Inferior parietal cortex (tissue), 1 donor: ENCODE measurements at regions not wholly inside any gene's neighbourhood (a gene's known extent, or its start where the extent isn't known, plus 50 kb on each side); places are given as distances from the start of the nearest gene placed in this dataset.
"Not testable (repeated sequence)": the region's sequence is repeated elsewhere in the genome, so short reads cannot be mapped to it uniquely, and the experiment has no call there.

Experiments
- DNase-seq: peaks from one replicate; pipeline ENCODE4 v3.0.0-alpha.2; 2016; ENCODE audit errors: extremely low spot score

GRCh38 chr16:60271781-60272180 is 1537.7 kb upstream of the GOT2 start:
- DNase-seq, result no peak

- DNase-seq, result no peak
Measured at GRCh38 chr16:60271025-60271771, 1537.1 kb upstream of the GOT2 start.

DNA sequence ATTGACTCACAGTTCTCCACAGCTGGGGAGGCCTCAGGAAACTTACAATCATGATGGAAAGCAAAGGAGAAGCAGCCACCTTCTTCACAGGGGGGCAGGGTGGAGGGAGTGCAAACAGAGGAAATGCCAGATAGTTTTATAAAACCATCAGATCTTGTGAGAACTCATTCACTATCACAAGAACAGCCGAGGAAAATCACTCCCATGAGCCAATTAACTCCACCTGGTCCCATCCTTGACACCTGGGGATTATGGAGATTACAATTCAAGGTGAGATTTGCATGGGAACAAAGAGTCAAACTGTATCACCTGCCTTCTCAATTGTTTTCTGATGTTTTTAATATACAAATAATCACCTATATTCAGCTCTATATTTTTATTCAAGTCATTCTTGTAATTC is 1527.3 kb upstream of the GOT2 start:
- no peak for DNase-seq

DNA sequence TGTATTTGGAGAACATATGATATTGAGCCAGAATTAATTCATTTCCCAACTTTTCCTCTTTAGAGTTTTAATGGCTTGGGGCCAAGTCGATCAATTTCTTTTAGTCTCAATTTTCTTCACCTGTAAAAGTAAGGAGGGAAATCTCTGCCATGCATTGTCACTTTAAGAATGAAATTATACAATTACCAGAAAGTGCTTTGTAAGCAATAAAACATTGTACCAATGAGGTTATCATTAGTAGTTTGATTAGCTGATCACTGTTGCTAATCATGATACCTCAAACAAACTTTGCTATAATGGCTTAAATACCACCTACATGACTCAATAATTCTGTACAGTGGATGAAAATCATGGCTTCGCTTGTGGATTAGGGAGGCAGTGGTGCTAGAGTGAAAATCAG is 1525.8 kb upstream of the GOT2 start:
- no peak for DNase-seq

DNA sequence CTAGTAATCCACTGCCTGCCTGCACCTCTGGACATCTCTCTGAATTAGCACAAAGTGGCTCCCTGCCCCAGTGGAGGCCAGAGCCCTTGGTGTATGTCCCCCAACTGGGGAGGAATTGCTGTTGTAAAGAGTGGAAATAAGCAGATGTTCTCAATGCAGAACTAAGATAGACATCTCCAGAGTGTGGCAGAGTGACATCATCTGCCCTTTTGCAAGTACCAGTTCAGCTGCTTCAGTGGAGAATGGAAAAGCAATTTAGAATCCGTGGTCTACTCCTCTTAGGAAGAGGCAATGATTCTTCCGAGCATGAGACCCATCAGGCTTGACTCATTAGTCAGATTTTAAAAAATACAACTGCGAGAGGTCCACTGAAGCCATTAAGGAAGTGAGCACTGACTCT is 1512.0 kb upstream of the GOT2 start:
- DNase-seq, result no peak

- DNase-seq, result no peak
Measured at GRCh38 chr16:60241671-60242070, 1507.6 kb upstream of the GOT2 start.

- no peak for DNase-seq
Measured at GRCh38 chr16:60230666-60231065, 1496.5 kb upstream of the GOT2 start.

- no peak for DNase-seq
Measured at GRCh38 chr16:60225541-60225940, 1491.4 kb upstream of the GOT2 start.

DNA sequence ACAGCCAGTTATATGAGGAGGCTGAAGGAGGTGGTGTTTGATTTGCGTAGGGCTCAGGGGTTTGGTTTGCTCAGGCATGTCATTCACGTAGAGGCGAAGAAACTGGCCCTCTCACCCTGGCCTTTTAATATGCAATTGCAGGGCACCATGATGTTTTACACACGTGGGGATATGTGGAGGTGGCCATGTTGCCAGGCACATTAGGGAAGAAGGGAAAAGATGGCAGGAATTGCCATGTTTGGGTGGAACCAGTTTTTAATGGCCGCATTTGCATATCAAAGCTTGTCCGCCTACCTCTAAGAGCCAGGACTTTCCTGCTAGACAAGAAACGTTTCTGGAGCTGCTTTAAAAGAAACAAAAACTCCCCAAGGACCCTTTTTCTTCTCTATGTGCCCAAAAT is 1483.7 kb upstream of the GOT2 start:
- DNase-seq, result no peak

DNA sequence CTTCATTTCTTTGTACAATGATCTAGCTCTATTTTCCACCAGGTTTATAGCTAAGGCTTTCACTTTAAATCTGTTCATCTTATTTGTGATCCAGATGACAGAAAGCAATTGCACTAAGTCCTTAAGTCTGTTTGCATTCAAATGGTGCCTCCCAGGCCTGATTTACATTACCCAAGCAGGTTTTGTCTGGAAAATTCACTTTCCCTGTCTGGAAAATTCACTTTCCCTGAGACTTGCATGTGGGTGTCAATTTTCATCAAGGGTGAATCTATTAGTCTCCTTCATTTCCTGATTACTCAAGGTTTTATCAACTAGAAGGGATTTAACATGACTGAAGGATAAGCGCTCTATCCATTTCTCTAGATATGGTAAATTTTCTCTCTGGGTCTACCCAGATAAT is 1480.2 kb upstream of the GOT2 start:
- DNase-seq, result no peak

- DNase-seq, result no peak
Measured at GRCh38 chr16:60206516-60206915, 1472.4 kb upstream of the GOT2 start.

DNA sequence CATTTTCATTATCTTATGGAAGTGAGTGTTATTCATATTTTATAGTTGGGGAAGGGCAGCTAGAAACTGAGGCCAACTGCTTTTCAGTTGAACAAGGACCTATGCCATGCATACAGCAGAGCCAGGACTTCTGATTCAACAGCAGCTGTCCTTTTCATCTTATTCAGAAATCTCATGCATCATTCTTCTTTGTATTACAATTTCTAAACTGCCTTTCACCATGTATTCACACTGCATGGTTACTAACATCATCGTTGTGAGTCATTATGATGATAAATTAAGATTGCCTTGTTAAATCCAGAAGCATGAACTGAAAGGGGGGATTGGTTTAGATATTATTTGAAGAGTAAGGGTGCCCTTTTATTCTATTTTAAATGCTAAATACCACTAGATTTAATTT is 1470.1 kb upstream of the GOT2 start:
- DNase-seq, result no peak

DNA sequence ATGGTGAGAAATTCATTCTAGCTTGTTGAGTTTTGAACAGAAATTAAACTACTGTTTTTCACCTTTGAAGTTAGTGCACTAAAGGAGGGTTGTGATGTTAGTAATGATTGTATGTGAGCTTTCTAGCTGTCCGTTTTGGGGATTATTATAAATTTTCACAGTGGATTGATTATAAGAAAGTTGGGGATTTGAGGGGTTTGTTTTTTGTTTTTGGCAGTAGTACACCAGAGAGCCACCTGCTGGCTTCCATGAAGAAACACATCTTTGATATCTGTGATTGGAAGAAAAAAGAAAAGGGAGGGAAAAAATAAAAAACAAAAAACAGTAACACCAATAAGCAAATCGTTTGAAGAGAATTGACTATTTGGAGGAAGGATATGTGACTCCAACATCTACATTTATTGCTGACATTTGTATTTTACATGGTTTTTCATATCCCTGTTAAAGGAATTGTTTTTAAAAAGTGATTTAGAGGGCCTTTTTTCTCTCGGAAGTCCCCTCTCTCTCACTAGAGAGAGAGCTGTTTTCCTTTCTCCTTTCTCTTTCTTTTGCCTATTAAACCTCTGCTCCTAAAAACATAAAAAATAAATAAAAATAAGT is 1469.5 kb upstream of the GOT2 start:
- peak; percentile 46 for DNase-seq

DNA sequence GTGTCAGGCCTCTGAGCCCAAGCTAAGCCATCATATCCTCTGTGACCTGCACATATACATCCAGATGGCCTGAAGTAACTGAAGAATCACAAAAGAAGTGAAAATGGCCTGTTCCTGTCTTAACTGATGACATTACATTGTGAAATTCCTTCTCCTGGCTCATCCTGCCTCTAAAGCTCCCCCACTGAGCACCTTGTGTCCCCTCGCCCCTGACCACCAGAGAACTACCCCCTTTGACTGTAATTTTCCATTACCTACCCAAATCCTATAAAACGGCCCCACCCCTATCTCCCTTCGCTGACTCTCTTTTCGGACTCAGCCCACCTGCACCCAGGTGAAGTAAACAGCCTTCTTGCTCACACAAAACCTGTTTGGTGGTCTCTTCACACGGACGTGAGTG is 1466.6 kb upstream of the GOT2 start:
- DNase-seq, result not testable (repeated sequence)

GRCh38 chr16:60200161-60200560 is 1466.0 kb upstream of the GOT2 start:
- DNase-seq, result no peak

- DNase-seq, result no peak
Measured at GRCh38 chr16:60199150-60199549, 1465.0 kb upstream of the GOT2 start.

GRCh38 chr16:60181536-60181935 is 1447.4 kb upstream of the GOT2 start:
- no peak for DNase-seq

GRCh38 chr16:60180609-60181008 is 1446.5 kb upstream of the GOT2 start:
- DNase-seq, result no peak

- DNase-seq, result no peak
Measured at GRCh38 chr16:60170196-60170595, 1436.1 kb upstream of the GOT2 start.

DNA sequence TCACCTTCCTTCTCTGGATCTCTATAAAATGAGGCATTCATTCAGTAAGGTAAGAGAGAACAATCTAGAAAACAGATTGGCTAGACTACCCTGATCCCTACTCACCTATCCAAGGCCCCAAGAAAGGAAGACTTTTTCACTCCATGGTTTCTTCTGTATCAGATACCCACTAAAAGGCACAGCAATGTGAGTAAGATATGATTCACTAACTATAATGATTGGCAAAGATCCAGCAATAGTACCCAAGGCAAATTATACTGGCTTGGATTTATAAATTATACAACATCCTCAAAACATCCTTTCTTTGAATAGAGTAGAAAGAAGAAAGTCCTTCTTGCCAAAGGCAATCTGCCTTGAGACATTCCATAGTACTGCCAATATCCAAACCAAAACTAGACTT is 1432.0 kb upstream of the GOT2 start:
- no peak for DNase-seq

DNA sequence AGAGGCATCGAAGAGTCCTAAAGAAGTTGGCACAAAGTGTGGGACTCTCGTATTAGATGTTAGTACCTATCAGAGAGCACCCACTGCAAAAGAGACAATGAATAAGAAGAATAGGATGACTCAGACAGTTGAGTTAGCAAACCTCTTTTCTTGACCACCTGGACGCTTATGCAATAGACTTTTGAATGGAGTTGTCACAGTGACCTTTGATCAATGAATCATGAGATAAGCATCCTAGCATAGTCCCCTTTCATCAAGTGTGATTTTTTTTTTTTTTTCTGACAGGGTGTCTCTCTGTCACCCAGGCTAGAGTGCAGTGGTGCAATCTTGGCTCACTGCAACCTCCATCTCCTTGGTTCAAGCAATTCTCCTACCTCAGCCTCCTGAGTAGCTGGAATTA is 1417.9 kb upstream of the GOT2 start:
- DNase-seq, result no peak

GRCh38 chr16:60150907-60151306 is 1416.8 kb upstream of the GOT2 start:
- no peak for DNase-seq

- no peak for DNase-seq
Measured at GRCh38 chr16:60143348-60143705, 1409.2 kb upstream of the GOT2 start.
